PC-3 (cell line): ENCODE measurements at regions not wholly inside any gene's neighbourhood (a gene's known extent, or its start where the extent isn't known, plus 50 kb on each side); places are given as distances from the start of the nearest gene placed in this dataset.

Experiments used
- EZH2 ChIP-seq: fragments of 300-600 bp; sonication (generic); IDR thresholded peaks from one replicate; pipeline ENCODE4 v1.6.1; 2017; ENCODE audit warnings: antibody characterized with exemption, mild to moderate bottlenecking, low read length; ENCODE audit not compliant: unreplicated experiment
- EZH2phosphoT487 ChIP-seq: fragments of 300-600 bp; sonication (generic); IDR thresholded peaks from 2 replicates; pipeline ENCODE4 v1.6.1; 2018; ENCODE audit warnings: mild to moderate bottlenecking, antibody characterized with exemption, low read length, borderline replicate concordance
- TF ChIP-seq, protein P1 (sequence below): fragments of 300-600 bp; sonication (generic); conservative IDR thresholded peaks from 2 replicates; pipeline ENCODE4 v1.5.1; 2017; ENCODE audit warnings: antibody characterized with exemption, low read depth, mild to moderate bottlenecking, low read length

- TF ChIP-seq, protein P1, sequence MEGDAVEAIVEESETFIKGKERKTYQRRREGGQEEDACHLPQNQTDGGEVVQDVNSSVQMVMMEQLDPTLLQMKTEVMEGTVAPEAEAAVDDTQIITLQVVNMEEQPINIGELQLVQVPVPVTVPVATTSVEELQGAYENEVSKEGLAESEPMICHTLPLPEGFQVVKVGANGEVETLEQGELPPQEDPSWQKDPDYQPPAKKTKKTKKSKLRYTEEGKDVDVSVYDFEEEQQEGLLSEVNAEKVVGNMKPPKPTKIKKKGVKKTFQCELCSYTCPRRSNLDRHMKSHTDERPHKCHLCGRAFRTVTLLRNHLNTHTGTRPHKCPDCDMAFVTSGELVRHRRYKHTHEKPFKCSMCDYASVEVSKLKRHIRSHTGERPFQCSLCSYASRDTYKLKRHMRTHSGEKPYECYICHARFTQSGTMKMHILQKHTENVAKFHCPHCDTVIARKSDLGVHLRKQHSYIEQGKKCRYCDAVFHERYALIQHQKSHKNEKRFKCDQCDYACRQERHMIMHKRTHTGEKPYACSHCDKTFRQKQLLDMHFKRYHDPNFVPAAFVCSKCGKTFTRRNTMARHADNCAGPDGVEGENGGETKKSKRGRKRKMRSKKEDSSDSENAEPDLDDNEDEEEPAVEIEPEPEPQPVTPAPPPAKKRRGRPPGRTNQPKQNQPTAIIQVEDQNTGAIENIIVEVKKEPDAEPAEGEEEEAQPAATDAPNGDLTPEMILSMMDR = no peak
- no peak for TF ChIP-seq EZH2
- TF ChIP-seq EZH2phosphoT487 = no peak
These were observed 103.9 kb upstream of the DIAPH3 start for GRCh38 chr13:60267498-60268202.
